ENCODE measurements at regions not wholly inside any gene's neighbourhood (a gene's known extent, or its start where the extent isn't known, plus 50 kb on each side); places are given as distances from the start of the nearest gene placed in this dataset.

DNA sequence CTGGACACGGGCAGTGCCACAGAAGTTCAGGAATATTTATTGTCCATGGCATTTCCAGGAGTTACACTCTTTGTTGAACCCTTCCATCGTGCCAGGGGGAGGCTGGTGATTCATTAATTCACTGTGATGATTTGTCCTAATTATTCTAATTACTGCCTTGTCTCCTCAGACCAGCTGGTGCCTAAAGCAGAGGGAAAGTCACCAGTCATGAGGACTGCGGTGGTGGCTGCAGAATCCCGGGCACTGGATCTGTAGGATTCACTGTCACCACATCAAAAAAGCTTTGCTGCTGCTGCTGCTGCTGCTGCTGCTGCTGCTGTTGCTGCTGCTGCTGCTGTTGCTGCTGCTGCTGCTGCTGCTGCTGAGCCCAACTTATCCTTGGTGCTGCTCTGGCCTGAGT lies 908.2 kb downstream of the TSN start:
- 75 to 77% (median 77%) methylated on average over 4 of the region's 4 CpGs for WGBS, 3 donors
- no peaks in the 10 kb centered on the region for H3K9me3 ChIP-seq
- intact Hi-C loops (cut with DNase I), result no loop called here
- H3K4me1 ChIP-seq (ENCODE audit: insufficient read depth), result no peaks in the 10 kb centered on the region
- H3K4me3 ChIP-seq, result no peak overlapping the region
- no peak for DNase-seq
- no peaks in the 10 kb centered on the region for H3K36me3 ChIP-seq
- TF ChIP-seq EP300 (IDR thresholded peaks at IDR 0.05), result no peak
- TF ChIP-seq, protein P1, sequence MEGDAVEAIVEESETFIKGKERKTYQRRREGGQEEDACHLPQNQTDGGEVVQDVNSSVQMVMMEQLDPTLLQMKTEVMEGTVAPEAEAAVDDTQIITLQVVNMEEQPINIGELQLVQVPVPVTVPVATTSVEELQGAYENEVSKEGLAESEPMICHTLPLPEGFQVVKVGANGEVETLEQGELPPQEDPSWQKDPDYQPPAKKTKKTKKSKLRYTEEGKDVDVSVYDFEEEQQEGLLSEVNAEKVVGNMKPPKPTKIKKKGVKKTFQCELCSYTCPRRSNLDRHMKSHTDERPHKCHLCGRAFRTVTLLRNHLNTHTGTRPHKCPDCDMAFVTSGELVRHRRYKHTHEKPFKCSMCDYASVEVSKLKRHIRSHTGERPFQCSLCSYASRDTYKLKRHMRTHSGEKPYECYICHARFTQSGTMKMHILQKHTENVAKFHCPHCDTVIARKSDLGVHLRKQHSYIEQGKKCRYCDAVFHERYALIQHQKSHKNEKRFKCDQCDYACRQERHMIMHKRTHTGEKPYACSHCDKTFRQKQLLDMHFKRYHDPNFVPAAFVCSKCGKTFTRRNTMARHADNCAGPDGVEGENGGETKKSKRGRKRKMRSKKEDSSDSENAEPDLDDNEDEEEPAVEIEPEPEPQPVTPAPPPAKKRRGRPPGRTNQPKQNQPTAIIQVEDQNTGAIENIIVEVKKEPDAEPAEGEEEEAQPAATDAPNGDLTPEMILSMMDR (IDR thresholded peaks at IDR 0.05), result no peak
- no peak for TF ChIP-seq POLR2A (IDR thresholded peaks at IDR 0.05)
- H3K27ac ChIP-seq, result no peak overlapping the region
- H3K27me3 ChIP-seq, result no peaks in the 10 kb centered on the region

DNA sequence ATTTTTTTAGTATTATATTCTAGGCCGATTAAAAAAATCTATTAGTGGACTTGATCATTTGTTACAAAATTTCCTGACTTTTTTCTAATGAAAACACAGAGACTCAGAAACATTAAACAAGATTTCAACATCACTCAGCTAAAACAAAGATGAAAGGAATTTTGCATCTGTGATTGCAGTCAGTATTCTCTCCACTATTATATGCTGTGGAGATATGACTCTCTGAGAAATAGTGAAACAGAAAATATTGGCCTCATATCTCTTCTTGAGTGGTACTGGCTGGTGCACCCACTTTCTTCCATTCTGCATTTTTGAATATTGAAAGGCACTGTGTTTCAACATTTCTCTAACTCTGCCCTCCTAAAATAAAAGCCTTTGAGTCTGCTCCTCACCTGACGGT lies 914.2 kb downstream of the TSN start:
- Histone ChIP-seq H3K9me3 (no peaks in the 10 kb centered on the region), H3K4me1 (ENCODE audit: insufficient read depth) (no peaks in the 10 kb centered on the region), H3K27me3 (no peaks in the 10 kb centered on the region), H3K27ac (no peak overlapping the region), H3K4me3 (no peak overlapping the region), H3K36me3 (no peaks in the 10 kb centered on the region)
- WGBS, 3 donors, result 79 to 91% (median 80%) methylated on average over 2 of the region's 2 CpGs
- TF ChIP-seq POLR2A (IDR thresholded peaks at IDR 0.05) (no peak), EP300 (IDR thresholded peaks at IDR 0.05) (no peak)
- TF ChIP-seq, protein P1 (IDR thresholded peaks at IDR 0.05), result no peak
- no peak for DNase-seq
- intact Hi-C loops (cut with DNase I), result no loop called here

DNA sequence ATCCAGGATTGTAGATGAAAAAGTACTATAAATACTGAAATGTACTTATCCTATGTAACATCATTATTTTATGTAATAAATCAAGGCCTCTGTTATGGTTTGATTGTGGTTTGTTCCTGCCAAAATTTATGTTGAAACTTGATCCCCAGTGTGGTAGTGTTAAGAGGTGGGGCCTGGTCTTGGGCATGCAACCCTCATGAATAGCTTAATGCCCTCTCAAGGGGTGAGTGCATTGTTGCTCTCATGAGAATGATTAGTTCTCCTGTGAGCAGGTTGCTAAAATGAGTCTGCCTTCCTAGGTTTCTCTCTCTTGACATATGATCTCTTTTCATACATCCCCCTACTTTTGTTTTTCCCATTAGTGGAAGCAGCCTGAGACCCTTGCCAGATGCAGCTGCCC lies 915.4 kb downstream of the TSN start:
- H3K4me3 ChIP-seq, result no peak overlapping the region
- intact Hi-C loops (cut with DNase I), result no loop called here
- no peak overlapping the region for H3K27ac ChIP-seq

DNA sequence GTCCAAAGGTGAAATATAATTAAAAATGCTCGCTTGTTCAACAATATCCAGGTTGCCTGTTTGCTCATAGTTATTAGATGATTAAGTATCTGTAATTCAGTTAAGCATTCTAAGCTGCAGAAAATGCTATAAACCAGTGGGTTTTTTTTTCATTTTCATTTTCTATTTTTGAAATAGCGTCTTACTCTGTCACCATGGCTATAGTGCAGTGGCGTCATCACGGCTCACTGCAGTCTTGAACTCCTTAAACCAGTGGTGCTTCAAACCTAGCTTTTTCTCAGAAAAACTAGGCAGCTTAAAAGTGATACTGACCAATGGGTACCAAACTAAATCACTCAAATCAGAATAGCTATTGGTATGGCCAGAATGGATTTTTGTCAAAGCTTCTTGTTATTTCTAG lies 925.2 kb downstream of the TSN start:
- H3K36me3 ChIP-seq, result no peaks in the 10 kb centered on the region
- no peaks in the 10 kb centered on the region for H3K9me3 ChIP-seq
- H3K4me1 ChIP-seq (ENCODE audit: insufficient read depth), result no peaks in the 10 kb centered on the region
- intact Hi-C loops (cut with DNase I), result no loop called here
- no peak overlapping the region for H3K4me3 ChIP-seq
- no peak for DNase-seq
- no peaks in the 10 kb centered on the region for H3K27me3 ChIP-seq
- WGBS, 3 donors, result 84 to 89% (median 87%) methylated on average over 4 of the region's 4 CpGs
- H3K27ac ChIP-seq, result no peak overlapping the region
- no peak for TF ChIP-seq POLR2A (IDR thresholded peaks at IDR 0.05)
- no peak for TF ChIP-seq EP300 (IDR thresholded peaks at IDR 0.05)
- TF ChIP-seq, protein P1 (IDR thresholded peaks at IDR 0.05), result no peak

More for the DNA sequence above, 915.4 kb downstream of the TSN start:
- TF ChIP-seq, protein P1 (IDR thresholded peaks at IDR 0.05), result no peak
- TF ChIP-seq EP300 (IDR thresholded peaks at IDR 0.05), result no peak
- no peak for TF ChIP-seq POLR2A (IDR thresholded peaks at IDR 0.05)
- no peaks in the 10 kb centered on the region for H3K36me3 ChIP-seq
- DNase-seq, result no peak
- no peaks in the 10 kb centered on the region for H3K4me1 ChIP-seq (ENCODE audit: insufficient read depth)
- H3K9me3 ChIP-seq, result no peaks in the 10 kb centered on the region
- no peaks in the 10 kb centered on the region for H3K27me3 ChIP-seq

DNA sequence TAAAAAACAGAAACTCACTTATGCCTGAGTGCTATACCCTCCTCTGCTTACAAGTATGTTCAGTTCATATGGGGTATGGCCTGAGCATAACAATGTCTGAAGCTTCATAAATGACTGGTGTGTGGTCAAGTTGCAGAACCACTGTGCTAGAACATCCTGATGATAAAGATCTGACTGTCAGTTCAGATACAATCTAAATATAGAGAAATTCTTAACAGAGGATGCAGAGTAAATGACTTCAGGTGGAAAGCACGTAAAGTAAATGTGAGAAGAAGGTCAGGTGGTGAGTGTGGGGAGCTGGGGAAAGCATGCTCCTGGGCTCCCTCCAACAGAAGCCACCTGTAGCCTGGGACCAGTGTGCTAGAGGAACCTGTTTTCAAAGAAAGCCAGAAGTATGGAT lies 926.2 kb downstream of the TSN start:
- Histone ChIP-seq H3K27me3 (no peaks in the 10 kb centered on the region), H3K27ac (no peak overlapping the region), H3K36me3 (no peaks in the 10 kb centered on the region), H3K4me1 (ENCODE audit: insufficient read depth) (no peaks in the 10 kb centered on the region), H3K9me3 (no peaks in the 10 kb centered on the region), H3K4me3 (no peak overlapping the region)
- TF ChIP-seq EP300 (IDR thresholded peaks at IDR 0.05), result no peak
- TF ChIP-seq, protein P1 (IDR thresholded peaks at IDR 0.05), result no peak
- no peak for TF ChIP-seq POLR2A (IDR thresholded peaks at IDR 0.05)
- DNase-seq, result no peak
- WGBS, 3 donors, result 64 to 72% (median 65%) methylated on average over 1 of the region's 1 CpG
- intact Hi-C loops (cut with DNase I), result no loop called here

All from ovary (tissue), 7 donors.